Rectal smooth muscle tissue (tissue), 1 donor: ENCODE measurements at regions not wholly inside any gene's neighbourhood (a gene's known extent, or its start where the extent isn't known, plus 50 kb on each side); places are given as distances from the start of the nearest gene placed in this dataset.
A peak's percentile ranks its signal among the peaks of the same experiment; 100 is the strongest.

Experiments
- H3K27ac ChIP-seq: one replicate; pipeline ENCODE4 v1.7.0; 2013; ENCODE audit warnings: low read depth, low read length, inconsistent platforms
- H3K27me3 ChIP-seq: one replicate; pipeline ENCODE4 v1.7.0; 2013; ENCODE audit warnings: low read length; ENCODE audit not compliant: control insufficient read depth, insufficient read depth
- H3K36me3 ChIP-seq: one replicate; pipeline ENCODE4 v1.7.0; 2013; ENCODE audit warnings: low read length; ENCODE audit not compliant: control insufficient read depth, insufficient read depth
- H3K4me1 ChIP-seq: one replicate; pipeline ENCODE4 v1.7.0; 2013; ENCODE audit warnings: low read length; ENCODE audit not compliant: control insufficient read depth, insufficient read depth
- H3K4me3 ChIP-seq: one replicate; pipeline ENCODE4 v1.7.0; 2013; ENCODE audit warnings: low read length
- H3K9ac ChIP-seq: one replicate; pipeline ENCODE4 v1.7.0; 2013; ENCODE audit warnings: low read length

DNA sequence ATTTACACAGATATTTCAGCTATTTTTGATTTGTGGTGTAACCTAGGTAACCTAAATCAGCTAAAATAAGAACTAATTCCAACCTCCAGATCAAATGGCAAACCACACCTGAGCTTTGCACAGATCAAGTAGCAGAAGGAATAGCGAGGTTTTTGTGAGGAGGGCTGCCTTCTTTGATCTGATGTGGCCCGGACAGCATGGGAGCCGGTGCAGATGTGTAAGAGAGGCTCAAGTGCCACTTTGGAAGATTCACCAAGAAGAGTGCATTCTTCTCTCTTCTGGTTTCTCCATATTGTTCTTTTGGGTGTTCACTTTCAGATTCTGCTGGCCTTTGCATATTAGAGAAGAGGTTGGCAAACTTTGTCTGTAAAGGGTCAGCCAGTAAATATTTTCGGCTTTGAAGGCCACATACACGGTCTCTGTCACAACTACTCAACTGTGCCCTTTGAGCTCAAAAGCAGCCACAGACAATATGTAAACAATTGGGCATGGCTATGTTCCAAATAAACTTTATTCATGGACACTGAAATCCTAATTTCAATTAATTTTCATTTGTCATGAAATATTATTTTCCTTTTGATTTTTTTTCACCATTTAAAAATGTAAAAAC, 78.9 kb upstream of the FAM9C start:
- Histone ChIP-seq H3K27me3 (peaks cover 2% of the 10 kb centered on the region), H3K9ac (no peak overlapping the region), H3K27ac (no peak overlapping the region), H3K4me3 (no peak overlapping the region), H3K4me1 (peaks cover 2% of the 10 kb centered on the region), H3K36me3 (no peaks in the 10 kb centered on the region)

DNA sequence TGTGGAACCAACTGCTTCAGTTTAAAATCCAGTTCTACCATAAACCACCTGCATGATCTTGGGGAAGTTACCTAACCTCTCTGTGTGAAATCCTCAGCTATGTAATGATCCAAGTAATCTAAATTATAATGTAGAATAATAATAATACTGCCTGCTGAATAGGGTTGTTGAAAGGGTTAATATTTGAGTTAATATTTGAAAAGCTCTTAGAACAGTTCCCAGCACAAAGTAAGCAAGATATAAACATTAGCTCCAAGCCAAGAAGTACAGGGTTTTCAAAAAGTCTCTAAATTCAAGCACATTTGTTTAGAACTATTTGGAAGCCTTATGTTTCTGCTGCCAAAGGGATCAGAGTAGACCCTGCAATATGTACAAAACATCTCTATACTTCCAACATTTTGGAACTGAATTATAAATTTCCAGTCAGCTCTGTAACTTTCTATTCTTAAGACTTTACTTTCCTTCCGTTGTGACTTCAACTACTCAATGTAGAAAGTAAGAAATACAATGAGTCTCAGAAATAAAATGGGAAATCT, 76.7 kb upstream of the FAM9C start:
- Histone ChIP-seq H3K36me3 (no peaks in the 10 kb centered on the region), H3K27me3 (peaks cover 2% of the 10 kb centered on the region), H3K4me3 (no peak overlapping the region), H3K9ac (no peak overlapping the region), H3K4me1 (peaks cover 2% of the 10 kb centered on the region), H3K27ac (no peak overlapping the region)

DNA sequence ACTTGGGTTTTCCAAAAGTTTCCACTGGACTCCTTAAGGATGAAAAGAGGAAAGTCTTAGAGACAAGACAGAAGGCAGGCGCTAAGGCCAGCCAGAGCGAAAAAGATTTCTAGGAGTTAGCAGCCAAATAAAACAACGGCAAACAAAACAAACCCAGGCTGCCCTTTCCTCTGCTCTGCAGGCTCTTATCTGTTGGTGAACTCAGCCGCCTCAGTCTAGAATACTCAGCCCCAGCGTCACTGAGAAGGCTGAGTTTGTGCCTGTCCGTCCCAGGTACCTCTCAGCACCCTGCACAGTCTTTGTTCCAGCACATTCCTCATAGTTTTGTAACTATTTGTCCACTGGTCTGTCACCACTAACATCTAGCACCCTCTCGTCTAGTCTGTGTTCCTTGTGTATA, 75.6 kb upstream of the FAM9C start:
- Histone ChIP-seq H3K27me3 (peaks cover 2% of the 10 kb centered on the region), H3K27ac (peak overlapping the region; percentile 70), H3K36me3 (no peaks in the 10 kb centered on the region), H3K4me1 (peaks cover 2% of the 10 kb centered on the region), H3K4me3 (no peak overlapping the region), H3K9ac (no peak overlapping the region)

DNA sequence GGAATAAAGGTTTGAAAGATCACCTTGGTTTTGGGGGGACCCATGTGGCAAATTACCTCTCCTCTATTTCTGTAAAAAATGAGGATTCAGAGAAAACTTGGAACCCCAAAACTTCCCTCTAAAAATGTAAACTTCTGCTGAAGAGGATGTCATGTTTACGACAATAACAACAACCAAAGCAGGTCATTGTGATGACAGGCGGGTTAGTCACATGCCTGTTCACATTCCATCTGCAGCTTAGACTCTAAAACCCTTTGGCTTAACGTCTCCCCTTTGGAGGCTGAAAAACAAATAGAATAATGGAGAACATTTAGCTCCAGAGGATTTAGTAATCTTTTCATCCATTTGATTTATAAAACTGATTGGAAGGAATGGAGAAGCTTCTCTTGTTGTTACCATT, 75.0 kb upstream of the FAM9C start:
- Histone ChIP-seq H3K27ac (no peak overlapping the region), H3K9ac (no peak overlapping the region)

DNA sequence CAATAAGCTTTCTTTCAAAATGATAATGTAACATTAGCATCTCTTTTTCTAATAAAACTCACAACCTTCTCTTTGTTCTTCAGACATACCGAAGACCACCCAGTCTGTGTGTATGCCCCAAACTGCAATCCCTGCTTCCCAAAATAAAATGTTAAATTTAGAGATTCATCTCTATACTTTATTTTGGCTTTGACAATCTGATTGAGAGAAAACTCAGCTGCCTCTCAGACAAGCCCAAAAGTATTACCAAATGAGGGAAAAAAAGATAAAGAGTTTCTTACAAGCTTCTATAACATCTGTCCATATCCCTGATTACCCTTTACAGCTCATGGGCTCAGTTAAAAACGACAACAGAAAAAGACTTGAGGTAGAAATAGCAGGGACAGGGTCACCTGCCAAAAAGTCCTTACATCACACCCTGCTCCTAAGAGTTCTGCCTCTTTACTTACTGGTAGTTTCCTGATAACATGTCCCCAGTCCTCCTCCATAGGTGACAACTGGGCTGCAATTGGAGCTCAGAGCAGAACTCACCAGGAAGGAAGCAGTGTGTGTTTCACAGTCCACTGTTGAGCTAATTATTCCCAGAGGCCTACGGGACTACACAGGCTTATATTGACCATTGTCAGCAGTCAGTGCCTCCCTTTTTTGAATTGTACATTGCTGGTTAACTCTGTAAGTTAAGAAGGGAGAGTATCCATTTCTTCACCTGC, 70.9 kb upstream of the FAM9C start:
- Histone ChIP-seq H3K4me3 (no peak overlapping the region), H3K27ac (no peak overlapping the region), H3K4me1 (no peaks in the 10 kb centered on the region), H3K36me3 (no peaks in the 10 kb centered on the region), H3K27me3 (no peaks in the 10 kb centered on the region), H3K9ac (no peak overlapping the region)

More for the DNA sequence above, 75.0 kb upstream of the FAM9C start:
- H3K36me3 ChIP-seq: no peaks in the 10 kb centered on the region
- peaks cover 2% of the 10 kb centered on the region for H3K4me1 ChIP-seq
- peaks cover 2% of the 10 kb centered on the region for H3K27me3 ChIP-seq
- H3K4me3 ChIP-seq: no peak overlapping the region

DNA sequence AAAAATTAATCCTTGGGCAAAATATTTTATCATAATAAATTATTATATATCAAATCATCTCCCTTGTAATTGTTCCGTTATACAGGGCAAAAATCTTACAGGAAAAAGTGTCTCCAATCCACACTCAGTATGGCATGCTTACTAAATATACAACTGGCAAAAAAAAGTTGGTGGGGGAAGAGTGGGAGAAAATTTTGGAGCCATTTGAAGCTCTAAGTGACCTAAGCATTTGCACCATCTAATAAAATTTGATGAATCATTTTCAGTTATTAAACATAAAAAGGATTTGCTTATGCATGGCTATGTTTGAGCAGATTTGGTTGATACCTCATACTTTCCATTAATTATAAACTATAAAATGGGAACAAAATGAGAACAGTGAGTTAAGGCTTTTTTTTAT, 68.1 kb upstream of the FAM9C start:
- H3K36me3 ChIP-seq: no peaks in the 10 kb centered on the region
- no peak overlapping the region for H3K27ac ChIP-seq
- H3K9ac ChIP-seq: no peak overlapping the region
- no peak overlapping the region for H3K4me3 ChIP-seq
- H3K27me3 ChIP-seq: no peaks in the 10 kb centered on the region
- H3K4me1 ChIP-seq: no peaks in the 10 kb centered on the region

DNA sequence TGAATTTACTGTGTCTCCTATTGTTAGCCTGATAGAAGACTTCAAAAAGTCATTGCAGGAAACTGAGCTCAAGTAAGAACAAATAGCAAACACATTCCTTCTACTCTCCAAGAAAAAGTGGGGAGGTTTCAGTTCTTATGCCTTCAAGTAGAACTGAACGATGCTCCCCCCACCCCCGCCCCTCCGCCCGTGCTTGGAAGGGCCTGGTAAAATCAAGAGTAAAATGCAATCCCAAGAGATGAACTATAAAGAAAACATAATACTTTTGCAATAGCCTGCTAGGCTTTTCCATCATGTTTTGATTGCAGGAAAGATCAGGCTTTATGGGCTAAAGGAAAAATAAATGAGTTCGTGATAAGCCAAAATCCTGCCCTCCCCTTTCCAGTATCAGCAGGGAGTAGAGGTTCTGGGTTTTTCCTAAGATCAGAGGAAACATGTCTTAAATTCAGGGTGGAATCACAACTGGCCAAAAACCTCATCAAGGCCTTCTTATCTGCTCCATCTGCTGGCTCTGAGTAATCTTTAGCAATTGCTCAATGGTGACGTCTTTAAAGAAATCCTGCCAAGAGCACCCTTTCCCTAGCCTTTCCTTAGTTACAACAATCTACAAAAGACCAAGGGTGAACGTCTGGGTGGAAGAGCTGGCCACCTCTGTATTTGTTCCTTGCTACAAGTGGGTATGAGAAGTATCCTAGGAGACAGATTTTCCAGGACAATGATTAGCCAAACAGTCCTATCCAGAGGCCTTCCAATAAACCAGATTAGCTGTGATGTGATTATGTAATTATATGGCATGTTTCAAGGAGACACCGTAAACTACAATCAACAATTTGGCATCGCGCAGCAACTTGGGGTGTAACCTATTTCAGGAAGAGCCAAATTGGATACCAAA, 66.3 kb upstream of the FAM9C start:
- H3K4me3 ChIP-seq: no peak overlapping the region
- peak overlapping the region; percentile 8 for H3K27ac ChIP-seq
- H3K36me3 ChIP-seq: no peaks in the 10 kb centered on the region
- H3K9ac ChIP-seq: no peak overlapping the region
- H3K4me1 ChIP-seq: no peaks in the 10 kb centered on the region
- H3K27me3 ChIP-seq: no peaks in the 10 kb centered on the region

DNA sequence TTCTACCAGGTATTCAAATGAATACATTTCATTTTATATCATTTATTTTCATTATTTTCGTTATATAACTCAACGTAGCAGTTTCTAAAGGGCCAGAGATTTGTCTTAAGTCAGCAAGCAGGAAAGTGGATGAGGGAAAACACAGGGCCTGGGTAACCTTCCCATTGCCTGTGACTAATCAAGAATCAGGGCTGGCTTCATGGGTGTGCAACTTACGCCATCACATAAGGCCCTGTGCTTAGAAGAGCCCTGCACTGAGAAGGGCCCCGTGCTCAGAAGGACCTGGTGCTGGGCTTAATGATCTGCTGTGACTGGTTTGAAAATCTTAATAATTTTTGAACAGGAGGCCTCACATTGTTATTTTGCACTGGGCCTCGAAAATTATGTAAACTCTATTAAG, 65.4 kb upstream of the FAM9C start:
- Histone ChIP-seq H3K27ac (no peak overlapping the region), H3K4me3 (no peak overlapping the region), H3K27me3 (no peaks in the 10 kb centered on the region), H3K36me3 (no peaks in the 10 kb centered on the region), H3K4me1 (no peaks in the 10 kb centered on the region), H3K9ac (no peak overlapping the region)

DNA sequence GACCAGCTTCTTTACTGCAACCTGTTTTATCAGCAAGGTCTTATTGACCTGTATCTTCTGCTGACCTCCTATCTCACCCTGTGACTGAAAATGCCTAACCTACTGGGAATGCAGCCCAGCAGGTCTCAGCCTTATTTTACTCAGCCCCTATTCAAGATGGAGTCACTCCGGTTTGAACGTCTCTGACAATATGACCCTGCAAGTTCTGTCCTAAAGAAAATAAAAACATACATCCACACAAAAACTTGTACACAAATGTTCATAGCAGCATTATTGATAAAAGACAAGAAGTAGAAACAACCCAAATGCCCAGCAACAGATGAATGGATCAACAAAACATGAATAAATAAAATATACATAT, 59.5 kb upstream of the FAM9C start:
- H3K4me3 ChIP-seq: no peak overlapping the region
- no peaks in the 10 kb centered on the region for H3K27me3 ChIP-seq
- no peaks in the 10 kb centered on the region for H3K4me1 ChIP-seq
- H3K36me3 ChIP-seq: no peaks in the 10 kb centered on the region
- no peak overlapping the region for H3K9ac ChIP-seq
- no peak overlapping the region for H3K27ac ChIP-seq

DNA sequence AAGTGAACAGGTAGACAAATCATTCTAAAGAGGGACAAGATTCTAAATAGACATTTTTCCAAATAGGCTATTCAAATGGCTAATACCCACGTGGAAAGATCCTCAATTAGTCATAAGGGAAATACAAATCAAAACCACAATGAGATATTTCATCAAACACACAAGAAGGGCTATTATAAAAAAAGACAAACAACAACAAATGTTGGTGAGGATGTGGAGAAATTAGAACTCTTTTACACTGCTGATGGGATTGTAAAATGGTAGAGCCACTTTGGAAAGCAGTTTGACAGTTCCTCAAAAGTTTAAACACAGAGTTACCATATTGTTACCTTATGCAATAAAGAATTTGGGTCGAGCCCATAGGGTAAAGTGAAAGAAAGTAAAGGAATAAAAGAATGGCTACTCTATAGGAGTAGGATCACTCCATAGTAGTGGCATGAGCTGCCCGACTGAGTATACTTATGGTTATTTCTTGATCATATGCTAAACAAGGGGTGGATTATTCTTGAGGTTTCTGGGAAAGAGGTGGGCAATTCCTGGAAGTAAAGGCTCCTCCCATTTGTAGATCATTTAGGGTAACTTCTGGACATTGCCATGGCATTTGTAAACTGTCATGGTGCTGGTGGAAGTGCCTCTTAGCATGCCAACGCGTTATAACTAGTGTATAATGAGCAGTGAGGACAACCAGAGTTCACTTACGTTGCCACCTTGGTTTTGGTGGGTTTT, 58.9 kb upstream of the FAM9C start:
- H3K4me3 ChIP-seq: no peak overlapping the region
- H3K27ac ChIP-seq: no peak overlapping the region
- H3K36me3 ChIP-seq: no peaks in the 10 kb centered on the region
- H3K4me1 ChIP-seq: no peaks in the 10 kb centered on the region
- no peaks in the 10 kb centered on the region for H3K27me3 ChIP-seq
- no peak overlapping the region for H3K9ac ChIP-seq

DNA sequence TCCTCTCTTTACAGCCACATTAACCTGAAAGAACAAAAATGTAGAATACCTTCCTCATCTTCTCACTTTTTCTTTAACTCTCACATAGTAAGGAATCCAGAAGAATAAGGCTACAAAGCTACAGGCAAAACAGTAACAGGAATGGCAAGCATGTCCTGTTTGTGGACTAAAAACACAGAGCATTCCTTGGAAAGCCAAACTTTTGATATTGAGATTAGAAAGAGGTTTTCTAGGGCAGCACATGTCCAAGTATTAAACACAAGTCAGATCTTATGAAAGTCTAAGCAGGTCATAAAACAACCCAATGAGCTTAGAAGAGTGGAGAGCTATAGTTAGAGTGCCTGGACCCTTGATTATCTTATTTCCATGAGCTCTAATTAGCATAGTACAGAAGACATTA, 58.2 kb upstream of the FAM9C start:
- Histone ChIP-seq H3K4me3 (no peak overlapping the region), H3K4me1 (no peaks in the 10 kb centered on the region), H3K9ac (no peak overlapping the region), H3K27ac (no peak overlapping the region), H3K27me3 (no peaks in the 10 kb centered on the region), H3K36me3 (no peaks in the 10 kb centered on the region)
